HG03565 (cell line): ENCODE measurements at regions not wholly inside any gene's neighbourhood (a gene's known extent, or its start where the extent isn't known, plus 50 kb on each side); places are given as distances from the start of the nearest gene placed in this dataset.
"Not testable (repeated sequence)": the region's sequence is repeated elsewhere in the genome, so short reads cannot be mapped to it uniquely, and the experiment has no call there.

Experiments used
- ATAC-seq: cut with Tn5 transposase; IDR thresholded peaks from one replicate; pipeline ENCODE4 v1.9.1; 2021; ENCODE audit warnings: mild to moderate bottlenecking, moderate library complexity; ENCODE audit not compliant: unreplicated experiment

DNA sequence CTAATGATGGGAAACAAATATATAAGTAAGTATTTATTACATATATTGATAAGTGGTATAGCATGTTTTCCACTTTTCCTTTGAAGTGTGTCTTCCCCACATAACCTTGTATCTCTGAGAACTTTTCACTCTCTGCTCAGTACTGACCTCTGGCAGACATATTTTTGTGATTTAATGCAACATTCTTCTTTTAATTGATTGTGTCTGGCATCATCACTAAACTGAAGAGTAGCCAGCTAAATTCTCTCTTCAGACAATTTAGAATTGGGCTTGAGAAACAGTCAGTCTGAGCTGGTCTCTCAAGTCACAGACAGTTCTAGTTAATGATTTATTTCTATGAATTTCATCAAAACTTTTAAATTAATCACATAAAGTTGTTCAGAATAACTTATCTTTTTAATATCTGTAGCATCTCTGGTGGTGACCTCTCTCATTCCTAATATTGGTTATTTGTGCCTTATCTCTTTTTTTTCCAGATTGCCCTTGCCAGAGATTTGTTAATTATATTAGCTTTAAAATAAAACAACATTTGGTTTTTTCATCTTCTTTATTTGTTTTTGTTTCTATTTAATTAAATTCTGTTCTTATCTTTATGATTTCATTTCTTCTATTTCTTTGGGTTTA, 230.0 kb upstream of the VLDLR start:
- not testable (repeated sequence) for ATAC-seq

DNA sequence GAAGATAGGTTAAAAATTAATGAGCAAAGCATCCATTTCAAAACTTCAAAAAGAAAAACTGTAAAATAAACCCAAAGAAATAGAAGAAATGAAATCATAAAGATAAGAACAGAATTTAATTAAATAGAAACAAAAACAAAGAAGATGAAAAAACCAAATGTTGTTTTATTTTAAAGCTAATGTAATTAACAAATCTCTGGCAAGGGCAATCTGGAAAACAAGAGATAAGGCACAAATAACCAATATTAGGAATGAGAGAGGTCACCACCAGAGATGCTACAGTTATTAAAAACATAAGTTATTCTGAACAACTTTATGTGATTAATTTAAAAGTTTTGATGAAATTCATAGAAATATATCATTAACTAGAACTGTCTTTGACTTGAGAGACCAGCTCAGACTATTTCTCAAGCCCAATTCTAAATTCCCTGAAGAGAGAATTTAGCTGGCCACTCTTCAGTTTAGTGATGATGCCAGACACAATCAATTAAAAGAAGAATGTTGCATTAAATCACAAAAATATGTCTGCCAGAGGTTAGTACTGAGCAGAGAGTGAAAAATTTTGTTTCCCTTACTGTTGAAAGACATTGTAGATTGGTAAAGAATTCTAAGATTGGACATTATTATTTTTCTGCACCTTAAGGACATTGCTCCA, 227.4 kb upstream of the VLDLR start:
- ATAC-seq, result not testable (repeated sequence)

- ATAC-seq, result no peak
These were observed 225.6 kb upstream of the VLDLR start for GRCh38 chr9:2395814-2396612.

GRCh38 chr9:2396622-2397285, 224.8 kb upstream of the VLDLR start:
- ATAC-seq, result no peak

DNA sequence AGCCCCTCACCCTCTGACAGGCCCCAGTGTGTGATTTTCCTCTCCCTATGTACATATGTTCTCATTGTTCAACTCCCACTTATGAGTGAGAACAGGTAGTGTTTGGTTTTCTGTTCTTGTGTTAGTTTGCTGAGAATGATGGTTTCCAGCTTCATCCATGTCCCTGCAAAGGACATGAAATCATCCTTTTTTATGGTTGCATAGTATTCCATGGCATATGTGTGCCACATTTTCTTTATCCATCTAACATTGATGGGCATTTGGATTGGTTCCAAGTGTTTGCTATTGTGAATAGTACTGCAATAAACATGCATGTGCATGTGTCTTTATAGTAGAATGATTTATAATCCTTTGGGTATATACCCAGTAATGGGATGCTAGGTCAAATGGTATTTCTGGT, 223.7 kb upstream of the VLDLR start:
- not testable (repeated sequence) for ATAC-seq

- not testable (repeated sequence) for ATAC-seq
These were observed 219.8 kb upstream of the VLDLR start for GRCh38 chr9:2401746-2402145.

GRCh38 chr9:2403701-2404100, 217.9 kb upstream of the VLDLR start:
- no peak for ATAC-seq

GRCh38 chr9:2406252-2406651, 215.3 kb upstream of the VLDLR start:
- no peak for ATAC-seq

DNA sequence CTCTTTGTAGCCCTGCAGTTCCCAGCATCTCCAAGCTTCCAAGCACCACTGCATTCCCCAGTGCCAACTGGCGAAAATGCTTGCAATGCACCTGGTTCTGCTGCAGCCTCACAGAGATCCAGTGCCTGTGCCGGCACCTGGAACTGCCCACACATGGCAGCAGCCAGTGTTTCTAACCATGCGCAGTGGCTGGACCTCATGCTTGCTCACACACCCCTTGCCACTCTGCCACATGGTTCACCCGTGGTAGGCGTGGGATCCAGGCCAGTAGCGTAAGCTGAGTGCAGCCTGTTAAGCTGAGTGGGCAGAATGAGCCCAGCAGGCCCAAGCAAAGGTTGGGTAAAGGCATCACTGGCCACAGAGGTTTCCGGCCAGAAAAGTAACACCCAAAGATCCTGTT, 214.1 kb upstream of the VLDLR start:
- no peak for ATAC-seq

GRCh38 chr9:2411459-2412215, 209.9 kb upstream of the VLDLR start:
- ATAC-seq, result no peak

GRCh38 chr9:2413160-2413805, 208.3 kb upstream of the VLDLR start:
- ATAC-seq, result no peak

GRCh38 chr9:2414465-2414864, 207.1 kb upstream of the VLDLR start:
- no peak for ATAC-seq

- no peak for ATAC-seq
These were observed 206.3 kb upstream of the VLDLR start for GRCh38 chr9:2415326-2415725.

DNA sequence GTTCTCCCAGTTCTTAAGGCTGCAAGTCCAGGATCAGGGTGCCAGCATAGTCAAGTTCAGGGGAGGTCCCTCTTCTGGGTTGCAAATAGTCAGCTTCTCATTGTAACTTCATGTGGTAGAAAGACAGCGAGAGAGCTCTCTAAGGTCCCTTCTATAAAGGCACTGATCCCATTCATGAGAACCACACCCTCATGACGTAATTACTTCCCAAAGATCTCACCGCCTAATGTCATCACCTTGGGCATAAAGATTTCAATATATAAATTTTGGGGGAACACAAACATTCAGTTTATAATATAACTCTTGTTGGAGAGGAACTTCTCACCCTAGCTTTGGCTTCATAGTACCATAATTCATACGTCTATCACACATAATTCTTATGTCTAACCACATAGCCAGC, 203.9 kb upstream of the VLDLR start:
- ATAC-seq, result no peak

GRCh38 chr9:2418619-2419018, 203.0 kb upstream of the VLDLR start:
- no peak for ATAC-seq

- ATAC-seq, result no peak
These were observed 202.2 kb upstream of the VLDLR start for GRCh38 chr9:2419347-2419746.

DNA sequence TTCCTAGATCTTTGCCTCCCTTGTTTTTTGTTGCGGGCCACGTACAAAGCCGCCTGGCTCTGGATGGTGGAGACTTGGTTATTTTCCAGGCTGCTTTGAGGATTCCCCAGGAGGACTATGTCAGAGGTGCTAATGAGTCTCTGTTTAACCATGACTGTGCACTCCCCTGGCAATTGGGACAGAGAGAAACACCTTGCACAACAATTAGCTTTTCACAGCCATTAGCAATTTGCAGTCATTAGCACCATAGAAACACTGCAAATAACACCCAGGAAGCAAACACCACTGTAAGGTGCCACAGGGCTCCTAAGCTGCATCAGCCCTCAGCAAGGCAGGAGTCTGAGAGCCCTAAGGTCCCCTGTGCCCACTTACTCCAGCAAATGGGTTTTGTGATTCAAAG, 201.0 kb upstream of the VLDLR start:
- no peak for ATAC-seq

- ATAC-seq, result no peak
These were observed 197.0 kb upstream of the VLDLR start for GRCh38 chr9:2424619-2425033.

- no peak for ATAC-seq
These were observed 195.9 kb upstream of the VLDLR start for GRCh38 chr9:2425676-2426075.
